ENCODE measurements at regions not wholly inside any gene's neighbourhood (a gene's known extent, or its start where the extent isn't known, plus 50 kb on each side); places are given as distances from the start of the nearest gene placed in this dataset.

DNA sequence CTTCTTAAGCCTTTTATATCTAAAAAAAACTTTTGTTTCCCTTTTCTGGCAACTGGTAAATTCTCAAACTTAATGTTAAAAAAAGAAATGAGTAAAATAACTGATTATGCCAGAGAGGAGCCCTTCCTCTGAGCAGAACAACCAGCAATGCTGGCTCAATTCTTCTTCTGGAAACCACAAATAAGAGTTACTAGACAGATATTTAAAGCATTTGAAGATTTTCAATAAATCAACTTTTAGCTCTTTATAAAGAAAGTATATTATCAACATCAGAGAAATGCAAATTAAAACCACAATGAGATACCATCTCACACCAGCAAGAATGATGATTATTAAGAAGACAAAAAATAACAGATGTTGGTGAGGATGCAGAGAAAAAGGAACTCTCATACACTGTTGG lies 61.1 kb upstream of the TCF21 start:
- Histone ChIP-seq H3K36me3 (ENCODE audit: control insufficient read depth in 2 of 2, extremely low read depth in 1 of 2, insufficient read depth in 2 of 2, low read length in 2 of 2) (no peaks in the 10 kb centered on the region), H3K79me2 (ENCODE audit: control insufficient read depth, insufficient read depth, low read length) (no peaks in the 10 kb centered on the region), H3K4me2 (ENCODE audit: insufficient read depth, low read length) (no peak overlapping the region), H3K27me3 (ENCODE audit: control insufficient read depth in 2 of 2, insufficient read depth in 2 of 2, low read length in 2 of 2) (peaks cover 0 to 2% of the 10 kb centered on the region in 2 experiments), H2AFZ (ENCODE audit: low read depth, low read length) (no peak overlapping the region), H3K4me3 (replicated peaks in 1 of 3; ENCODE audit: insufficient read depth in 1 of 3, low read depth in 1 of 3, low read length in 3 of 3) (no peak overlapping the region), H3K9me3 (replicated peaks; ENCODE audit: control insufficient read depth, insufficient read depth, low read length) (no peaks in the 10 kb centered on the region), H4K20me1 (replicated peaks; ENCODE audit: control insufficient read depth, extremely low read depth, insufficient read depth, low read length) (no peaks in the 10 kb centered on the region), H3K4me1 (ENCODE audit: control insufficient read depth, extremely low read depth, insufficient read depth, low read length) (no peaks in the 10 kb centered on the region), H3K9ac (replicated peaks; ENCODE audit: extremely low read depth, insufficient read depth, low read length) (no peak overlapping the region), H3K27ac (ENCODE audit: insufficient read depth, low read depth, low read length) (no peak overlapping the region), H3K9me1 (replicated peaks; ENCODE audit: control insufficient read depth, extremely low read depth, insufficient read depth, low read length) (no peaks in the 10 kb centered on the region)
- DNase-seq (ENCODE audit: low read depth, low spot score) (no peak), FAIRE-seq (no peak)
- ChIA-PET POLR2A (no interaction called here), CTCF (interaction anchor here (3.8 kb wide), 1 partner anchor 10 kb away, joined by 11 read pairs; no protein-coding TSS in a partner anchor)
- intact Hi-C loops (cut with micrococcal nuclease): no loop called here
- TF ChIP-seq JUN (IDR thresholded peaks at IDR 0.05; ENCODE audit: borderline replicate concordance, insufficient read depth, insufficient read length, low read depth) (no peak), FOS (IDR thresholded peaks at IDR 0.05; ENCODE audit: borderline replicate concordance, insufficient read depth, low read length) (no peak), MYC (IDR thresholded peaks at IDR 0.05; ENCODE audit: low read depth, low read length) (no peak), CTCF (IDR thresholded peaks at IDR 0.05; ENCODE audit: extremely low read depth in 1 of 2, insufficient read depth in 1 of 2, low read depth in 1 of 2, low read length in 2 of 2) (no peak), POLR2A (IDR thresholded peaks at IDR 0.05; ENCODE audit: low read depth, low read length) (no peak), EZH2 (IDR thresholded peaks at IDR 0.05; ENCODE audit: borderline replicate concordance, low read depth, low read length, severe bottlenecking) (no peak), GATA2 (IDR thresholded peaks at IDR 0.05; ENCODE audit: insufficient read depth, insufficient read length, low read depth, low read length) (no peak), POLR2AphosphoS5 (IDR thresholded peaks at IDR 0.05; ENCODE audit: insufficient read depth, low read depth, low read length) (no peak)
- TF ChIP-seq, protein P1, sequence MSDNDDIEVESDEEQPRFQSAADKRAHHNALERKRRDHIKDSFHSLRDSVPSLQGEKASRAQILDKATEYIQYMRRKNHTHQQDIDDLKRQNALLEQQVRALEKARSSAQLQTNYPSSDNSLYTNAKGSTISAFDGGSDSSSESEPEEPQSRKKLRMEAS (IDR thresholded peaks at IDR 0.05; ENCODE audit: insufficient read depth, insufficient read length): no peak
- BruUV-seq (replicated peaks): no TSS peak
- dilution Hi-C loops (cut with MboI; ENCODE audit: extremely low pct_ligation_motif_present, low sequenced_read_pairs): no loop called here
